ENCODE measurements at regions not wholly inside any gene's neighbourhood (a gene's known extent, or its start where the extent isn't known, plus 50 kb on each side); places are given as distances from the start of the nearest gene placed in this dataset.

DNA sequence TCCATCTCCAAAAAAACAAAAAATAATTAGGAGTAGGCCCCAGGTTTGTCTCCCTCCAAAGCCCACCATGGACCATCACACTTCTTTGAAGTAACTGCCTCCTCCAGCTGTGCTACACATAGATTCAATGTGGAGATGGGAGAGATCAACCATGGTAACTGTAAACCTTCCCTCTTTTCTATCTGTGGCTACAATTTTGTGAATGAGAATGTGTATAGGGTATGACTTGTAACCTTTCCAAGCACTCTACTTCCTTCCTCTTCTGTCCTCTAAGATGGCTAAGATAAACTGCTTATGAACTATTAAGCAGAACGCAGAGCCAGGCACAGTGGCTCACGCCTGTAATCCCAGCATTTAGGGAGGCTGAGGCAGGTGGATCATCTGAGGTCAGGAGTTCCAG is 55.5 kb upstream of the ATP11B start:
- DNase-seq (ENCODE audit: low read depth in 1 of 2, low spot score in 1 of 2): no peak

DNA sequence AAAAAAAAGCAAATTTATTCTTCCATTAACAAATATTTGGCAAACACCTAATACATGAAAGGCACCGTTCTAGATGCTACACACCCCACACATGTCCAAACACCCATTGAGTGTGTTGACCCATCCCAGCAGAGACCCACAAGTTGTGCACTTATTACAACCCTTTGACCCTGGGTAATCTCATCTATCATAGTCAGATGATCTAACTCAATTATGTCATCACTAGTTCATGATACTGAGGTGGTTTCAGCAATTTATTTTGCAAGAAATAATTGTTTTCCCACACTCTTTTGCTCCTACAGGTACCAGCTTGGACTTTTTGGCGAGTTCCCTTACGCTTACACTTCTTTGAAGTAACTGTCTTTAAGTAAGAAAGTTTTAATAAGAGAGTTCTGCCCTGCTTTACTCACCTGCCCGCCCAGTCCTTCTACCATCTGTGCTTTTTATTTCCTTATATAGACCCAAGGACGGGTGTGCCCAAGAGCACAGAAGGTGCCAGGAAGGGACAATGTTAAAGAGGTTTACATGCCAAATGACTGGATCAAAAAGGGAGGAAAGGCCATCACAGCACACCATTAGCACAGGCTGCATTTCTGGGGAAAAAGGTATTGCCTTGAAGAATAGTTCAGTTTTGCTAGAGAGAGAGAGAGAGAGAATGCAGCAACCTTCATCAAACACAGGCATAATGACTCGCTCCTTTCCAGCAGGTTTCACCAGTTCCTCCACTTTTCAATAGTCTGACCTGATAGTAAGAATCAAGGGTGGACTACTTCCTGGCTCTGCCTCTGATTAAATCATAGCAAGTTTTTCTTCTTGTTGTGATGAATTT is 54.5 kb upstream of the ATP11B start:
- no peak for DNase-seq (ENCODE audit: low read depth in 1 of 2, low spot score in 1 of 2)

DNA sequence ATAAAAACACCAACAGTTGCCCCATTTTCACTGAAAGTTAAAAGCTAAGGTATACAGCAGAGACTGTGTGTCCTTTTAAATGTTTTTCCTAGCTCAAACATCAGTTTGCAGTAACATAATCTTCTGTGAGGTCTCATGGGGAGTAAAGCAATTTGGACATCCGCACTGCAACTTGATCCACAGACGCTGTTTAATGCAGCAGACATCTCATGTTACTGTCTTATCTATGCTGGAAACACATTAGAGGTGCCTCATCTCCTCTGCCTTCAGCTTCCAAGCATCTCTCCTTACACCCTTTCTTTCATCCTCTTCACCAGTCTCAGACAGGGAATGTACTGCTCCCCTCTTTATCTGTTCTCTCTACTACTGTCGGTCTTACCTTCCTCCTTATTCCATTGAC is 53.7 kb upstream of the ATP11B start:
- no peak for DNase-seq (ENCODE audit: low read depth in 1 of 2, low spot score in 1 of 2)

DNA sequence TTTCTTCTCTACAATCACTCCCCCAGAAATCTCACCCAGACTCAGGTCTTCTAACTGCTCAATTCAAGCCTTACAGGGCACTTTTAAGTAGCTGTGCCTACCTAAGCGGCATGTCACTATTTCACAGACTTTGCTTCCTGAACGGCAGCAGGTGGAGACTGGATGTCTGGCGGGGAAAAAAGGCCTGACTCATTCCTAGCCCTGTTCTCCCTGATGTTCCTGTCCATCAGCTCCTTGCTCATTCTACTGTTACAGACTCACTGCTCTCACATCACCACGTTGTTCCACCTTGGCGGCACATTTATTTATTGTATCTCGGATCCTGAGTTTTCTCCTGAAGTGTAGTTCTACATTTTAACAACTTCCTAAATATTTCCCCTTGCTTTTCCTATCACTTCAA is 52.6 kb upstream of the ATP11B start:
- DNase-seq (ENCODE audit: low read depth in 1 of 2, low spot score in 1 of 2): no peak

DNA sequence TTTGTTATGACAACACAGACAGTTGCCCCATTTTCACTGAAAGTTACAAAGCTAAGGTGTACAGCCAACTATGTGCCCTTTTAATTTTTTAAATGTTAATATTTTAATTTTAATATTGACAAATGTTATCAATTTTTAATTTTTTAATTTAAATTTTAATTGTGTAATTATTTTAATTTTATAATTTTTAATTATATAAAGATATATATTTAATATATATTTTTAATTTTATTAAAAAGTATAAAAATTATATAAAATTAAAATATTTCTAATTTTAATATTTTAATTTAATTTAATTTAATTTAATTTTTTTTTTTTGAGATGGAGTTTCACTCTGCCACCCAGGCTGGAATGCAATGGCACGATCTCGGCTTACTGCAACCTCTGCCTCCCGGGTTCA is 52.1 kb upstream of the ATP11B start:
- no peak for DNase-seq (ENCODE audit: low read depth in 1 of 2, low spot score in 1 of 2)

Data from activated CD4-positive, alpha-beta T cell treated with anti-CD3 and anti-CD28 coated beads, Interleukin-2, amount 50 U/mL, for 24 hours (primary cell).